Fibroblast of the aortic adventitia (primary cell): ENCODE measurements at regions not wholly inside any gene's neighbourhood (a gene's known extent, or its start where the extent isn't known, plus 50 kb on each side); places are given as distances from the start of the nearest gene placed in this dataset.

ENCODE experiments used
- DNase-seq: peaks from one replicate; pipeline ENCODE4 v3.0.0-alpha.2; 2010; ENCODE audit warnings: low read depth
- H3K4me3 ChIP-seq: 2 replicates; pipeline ENCODE4 v1.5.1; 2011; ENCODE audit warnings: low read depth, mild to moderate bottlenecking, control low read depth, low read length, moderate library complexity
- CTCF ChIP-seq: IDR thresholded peaks from 2 replicates; pipeline ENCODE4 v1.5.1; 2011; ENCODE audit warnings: mild to moderate bottlenecking, low read length, control low read depth, inconsistent platforms; ENCODE audit not compliant: insufficient read depth

GRCh38 chr9:16103620-16104397 lies 551.0 kb downstream of the CCDC171 start:
- no peak for DNase-seq
- H3K4me3 ChIP-seq, result no peak overlapping the region
- no peak for TF ChIP-seq CTCF

GRCh38 chr9:16105168-16106020 lies 552.6 kb downstream of the CCDC171 start:
- no peak overlapping the region for H3K4me3 ChIP-seq
- DNase-seq, result peak; percentile 86
- TF ChIP-seq CTCF, result no peak

GRCh38 chr9:16106021-16106571 lies 553.3 kb downstream of the CCDC171 start:
- TF ChIP-seq CTCF, result no peak
- H3K4me3 ChIP-seq, result no peak overlapping the region
- DNase-seq, result no peak

- H3K4me3 ChIP-seq, result no peak overlapping the region
- no peak for DNase-seq
- no peak for TF ChIP-seq CTCF
Observed at GRCh38 chr9:16112116-16112515, 559.3 kb downstream of the CCDC171 start.

GRCh38 chr9:16115994-16116393 lies 563.2 kb downstream of the CCDC171 start:
- no peak overlapping the region for H3K4me3 ChIP-seq
- no peak for TF ChIP-seq CTCF
- no peak for DNase-seq

- no peak for DNase-seq
- TF ChIP-seq CTCF, result no peak
- H3K4me3 ChIP-seq, result no peak overlapping the region
Observed at GRCh38 chr9:16118043-16118442, 565.2 kb downstream of the CCDC171 start.
